ENCODE measurements at regions not wholly inside any gene's neighbourhood (a gene's known extent, or its start where the extent isn't known, plus 50 kb on each side); places are given as distances from the start of the nearest gene placed in this dataset.

- no peak for DNase-seq (ENCODE audit: low read depth)
These were observed 464.6 kb upstream of the PKN2 start for GRCh38 chr1:88219521-88219920.

- no peak for DNase-seq (ENCODE audit: low read depth)
These were observed 462.7 kb upstream of the PKN2 start for GRCh38 chr1:88221411-88221810.

DNA sequence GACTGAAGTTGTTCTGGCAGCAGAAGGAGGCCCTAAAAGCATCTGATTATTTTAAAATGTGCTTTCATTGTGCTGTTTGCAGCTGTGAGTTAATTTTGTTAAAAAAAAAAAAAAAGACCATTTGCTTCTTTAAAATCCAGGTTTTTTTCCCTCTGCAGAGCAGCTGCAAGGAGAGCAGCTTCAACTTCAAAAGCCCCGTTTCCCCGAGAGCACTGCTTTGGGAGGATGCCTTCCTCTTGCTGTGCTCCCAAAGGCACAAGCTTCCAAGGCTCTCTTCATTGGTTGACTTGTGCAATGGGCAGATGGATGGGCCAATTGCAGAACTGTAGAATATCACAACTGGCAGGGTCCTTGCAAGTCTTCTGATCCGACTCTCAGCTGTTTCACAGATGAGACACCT is 459.2 kb upstream of the PKN2 start:
- no peak for DNase-seq (ENCODE audit: low read depth)

- no peak for DNase-seq (ENCODE audit: low read depth)
These were observed 456.0 kb upstream of the PKN2 start for GRCh38 chr1:88228114-88228513.

DNA sequence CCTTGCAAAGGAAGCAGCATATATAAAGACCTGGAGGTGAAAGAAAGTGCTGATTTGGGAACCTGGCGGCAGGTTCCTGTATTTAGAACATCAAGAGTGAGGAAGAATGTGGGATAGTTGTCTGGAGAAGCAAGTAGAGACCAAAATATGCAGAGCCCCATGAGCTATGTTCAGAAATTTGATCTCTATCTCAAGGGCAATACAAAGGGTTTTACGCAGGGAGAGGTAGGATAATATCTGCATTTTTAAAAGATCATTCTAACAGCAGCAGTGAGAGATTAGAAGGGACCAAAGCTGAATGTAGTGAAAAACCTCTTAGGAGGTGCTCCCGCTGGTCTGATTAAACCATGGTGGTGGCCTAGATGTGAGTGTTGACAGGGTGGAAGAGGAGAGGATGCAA is 453.9 kb upstream of the PKN2 start:
- DNase-seq (ENCODE audit: low read depth) = no peak

- DNase-seq (ENCODE audit: low read depth) = no peak
These were observed 447.0 kb upstream of the PKN2 start for GRCh38 chr1:88237058-88237457.

DNA sequence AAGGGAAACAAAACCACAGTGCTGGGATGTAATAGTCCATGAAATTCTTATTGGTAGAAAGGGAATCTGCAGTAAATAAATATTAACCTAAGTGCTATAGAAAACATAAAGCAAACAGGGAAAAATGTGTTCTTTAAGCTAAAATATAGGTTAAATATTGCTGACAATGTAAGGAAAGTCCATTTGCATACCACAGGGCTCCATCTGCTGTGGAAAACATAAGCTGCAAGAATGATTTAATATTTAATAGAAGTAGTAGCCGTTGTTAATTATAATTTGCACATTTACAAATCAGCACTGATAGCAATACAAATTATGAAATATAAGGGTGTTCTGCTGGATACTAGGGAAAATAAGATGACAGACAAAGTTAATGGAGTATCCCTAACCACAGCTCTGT is 444.9 kb upstream of the PKN2 start:
- no peak for DNase-seq (ENCODE audit: low read depth)

GRCh38 chr1:88247666-88248065 is 436.4 kb upstream of the PKN2 start:
- no peak for DNase-seq (ENCODE audit: low read depth)

GRCh38 chr1:88250915-88251314 is 433.2 kb upstream of the PKN2 start:
- no peak for DNase-seq (ENCODE audit: low read depth)

GRCh38 chr1:88252745-88253144 is 431.3 kb upstream of the PKN2 start:
- DNase-seq (ENCODE audit: low read depth) = no peak

GRCh38 chr1:88265606-88266005 is 418.5 kb upstream of the PKN2 start:
- DNase-seq (ENCODE audit: low read depth) = no peak

DNA sequence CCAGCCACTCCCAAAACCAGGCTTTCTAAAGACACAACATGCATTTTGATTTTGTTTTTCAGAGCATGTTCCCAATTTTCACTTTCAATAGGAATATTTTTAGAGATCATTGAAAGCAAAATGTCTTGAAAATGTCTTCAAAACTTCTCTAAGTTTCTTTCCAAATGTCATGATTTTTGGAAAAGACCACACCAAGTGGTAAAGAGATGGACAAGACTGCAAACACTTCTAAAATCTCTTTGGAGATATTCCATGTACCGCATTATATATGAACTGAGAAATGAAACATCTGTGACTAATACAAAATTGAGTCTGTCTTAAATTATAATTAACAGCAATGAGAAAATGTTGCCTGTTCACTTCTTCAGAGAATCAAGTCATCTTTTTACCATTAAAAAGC is 418.0 kb upstream of the PKN2 start:
- DNase-seq (ENCODE audit: low read depth) = no peak

GRCh38 chr1:88272216-88272615 is 411.9 kb upstream of the PKN2 start:
- no peak for DNase-seq (ENCODE audit: low read depth)

DNA sequence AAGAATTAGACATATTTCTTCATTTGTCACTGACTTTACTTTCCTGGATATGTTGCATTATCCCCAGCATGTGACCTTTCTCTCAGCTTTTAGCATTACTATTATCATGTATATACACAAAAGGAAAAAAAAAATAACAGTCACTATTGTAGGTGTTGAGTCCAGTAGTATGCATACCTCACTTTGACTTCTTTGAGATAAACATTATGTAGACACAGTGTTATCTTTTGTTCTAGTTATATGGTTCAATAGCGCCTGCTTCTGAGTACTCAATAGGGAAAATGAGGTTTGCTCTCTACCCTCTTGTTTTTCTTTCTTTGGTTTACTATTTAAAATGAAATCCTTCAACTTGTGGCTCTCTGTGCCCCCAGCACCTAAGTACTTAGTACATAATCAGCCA is 409.6 kb upstream of the PKN2 start:
- DNase-seq (ENCODE audit: low read depth) = no peak

- DNase-seq (ENCODE audit: low read depth) = no peak
These were observed 408.7 kb upstream of the PKN2 start for GRCh38 chr1:88275259-88275862.

DNA sequence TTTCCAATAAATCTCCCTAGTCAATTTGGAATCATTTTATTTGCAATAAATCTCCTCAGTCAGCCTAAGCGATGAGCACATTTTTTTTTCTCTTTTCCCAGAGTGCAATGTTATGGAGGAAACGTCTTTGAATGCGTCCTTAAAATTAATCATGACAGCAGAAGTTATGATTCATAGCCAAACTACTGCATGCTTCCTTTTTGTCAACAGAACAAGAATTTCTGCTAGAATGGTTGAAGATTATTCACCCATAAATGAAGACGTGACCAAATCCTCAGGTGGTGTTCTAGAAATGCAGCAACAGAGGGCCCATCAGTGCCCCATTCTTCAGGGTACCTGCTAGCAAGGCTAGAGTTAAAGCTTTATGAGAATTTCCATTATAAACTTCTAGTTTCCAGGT is 407.9 kb upstream of the PKN2 start:
- DNase-seq (ENCODE audit: low read depth) = peak; percentile 35

- DNase-seq (ENCODE audit: low read depth) = no peak
These were observed 400.0 kb upstream of the PKN2 start for GRCh38 chr1:88284066-88284465.

- DNase-seq (ENCODE audit: low read depth) = no peak
These were observed 399.3 kb upstream of the PKN2 start for GRCh38 chr1:88284666-88285366.

DNA sequence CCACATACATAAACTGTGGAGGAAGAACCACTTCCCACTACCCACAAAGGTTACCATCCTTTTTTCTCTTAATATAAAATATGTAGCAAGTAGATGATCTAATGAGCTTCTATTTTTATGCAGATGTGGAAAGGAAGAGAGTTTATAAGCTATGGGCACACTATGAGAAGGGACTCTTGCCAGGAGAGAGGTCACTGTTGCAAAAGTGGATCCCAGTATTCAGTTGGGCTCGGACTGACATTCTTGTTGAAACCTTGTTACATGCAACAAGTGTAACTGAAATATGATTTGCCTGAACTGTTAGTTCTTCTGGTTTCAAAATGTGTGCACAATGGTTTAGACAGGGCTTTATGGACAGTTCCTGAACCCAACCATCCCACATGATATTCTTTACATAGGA is 397.4 kb upstream of the PKN2 start:
- DNase-seq (ENCODE audit: low read depth) = no peak

- DNase-seq (ENCODE audit: low read depth) = no peak
These were observed 395.5 kb upstream of the PKN2 start for GRCh38 chr1:88288571-88288970.

DNA sequence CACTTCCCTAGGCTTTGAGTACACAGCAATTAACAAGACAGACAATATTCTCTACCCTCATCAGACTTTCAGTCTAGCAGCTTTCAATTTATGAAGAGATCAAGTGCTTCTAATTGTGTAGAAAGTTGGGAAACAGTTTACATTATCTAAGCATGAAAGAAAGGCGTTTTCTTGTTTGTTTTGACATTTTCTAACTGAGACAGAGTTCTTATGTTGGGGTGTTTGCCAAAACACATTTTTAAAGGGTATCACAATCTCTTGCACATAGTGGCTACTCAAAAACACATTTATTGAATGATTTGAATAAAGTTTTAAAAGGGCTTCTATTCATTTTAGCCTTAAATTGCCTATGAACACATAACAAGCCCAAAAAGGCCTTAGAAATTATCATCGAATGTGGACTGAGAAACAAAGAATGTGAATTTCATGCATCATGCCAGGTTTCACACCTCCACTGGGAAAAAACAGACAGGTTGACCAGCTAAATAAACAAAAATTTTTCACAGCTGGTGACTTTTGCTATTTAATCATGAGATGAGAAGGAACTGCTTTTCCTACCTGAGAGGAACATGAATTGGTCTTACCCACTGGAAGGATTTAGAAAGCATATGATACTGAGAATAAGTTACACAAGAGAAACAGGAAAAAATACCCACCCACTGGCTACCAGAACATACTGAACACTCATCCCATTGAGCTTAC is 394.5 kb upstream of the PKN2 start:
- DNase-seq (ENCODE audit: low read depth) = no peak

DNA sequence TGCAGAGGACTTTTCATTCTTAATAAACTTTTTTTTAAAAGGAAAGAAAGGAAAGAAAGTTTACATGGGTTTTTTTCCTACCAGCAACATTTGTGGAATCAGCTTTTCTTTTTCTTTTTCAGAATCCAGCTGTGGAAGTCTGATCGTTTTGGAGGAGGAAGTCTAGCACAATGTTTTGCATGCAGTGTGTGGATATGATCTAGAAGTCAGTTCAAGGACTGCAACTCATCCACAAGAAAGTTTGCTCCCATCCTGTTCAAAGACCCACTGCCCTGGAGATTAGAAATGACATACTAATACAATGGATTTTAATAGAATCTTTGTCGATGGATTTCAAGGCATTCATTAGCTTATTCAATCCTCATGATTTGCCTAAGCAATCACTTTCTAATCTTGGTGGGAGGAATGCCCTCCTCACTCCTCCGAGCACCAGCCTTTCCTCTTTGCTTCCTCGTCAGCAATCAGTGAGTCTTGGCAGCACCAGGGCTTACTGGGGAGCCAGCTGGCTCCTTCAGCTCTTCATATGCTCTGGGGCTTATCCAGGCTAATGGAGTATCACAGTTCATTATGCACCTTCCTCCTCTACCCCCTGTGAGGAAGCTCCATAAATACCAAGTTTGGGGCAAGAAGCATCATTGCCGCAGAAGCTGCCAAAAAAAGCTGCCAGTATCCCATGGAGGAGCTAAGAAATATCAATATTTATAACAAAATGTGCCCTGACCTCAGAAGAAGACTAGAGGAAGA is 392.3 kb upstream of the PKN2 start:
- DNase-seq (ENCODE audit: low read depth) = no peak

- DNase-seq (ENCODE audit: low read depth) = no peak
These were observed 390.3 kb upstream of the PKN2 start for GRCh38 chr1:88293691-88294190.
